Peyer's patch (tissue), 4 donors: ENCODE measurements at regions not wholly inside any gene's neighbourhood (a gene's known extent, or its start where the extent isn't known, plus 50 kb on each side); places are given as distances from the start of the nearest gene placed in this dataset.
"Not testable (repeated sequence)": the region's sequence is repeated elsewhere in the genome, so short reads cannot be mapped to it uniquely, and the experiment has no call there.

Experiments used
- DNase-seq, 3 donors: peaks; one replicate each; pipeline ENCODE4 v3.0.0-alpha.2; 2017 to 2019
- H3K27ac ChIP-seq, 4 donors: fragments of 200-600 bp; sonication (generic); one replicate each; pipeline ENCODE4 v1.5.1; 2016 to 2019
- H3K27me3 ChIP-seq, 2 donors: fragments of 200-600 bp; sonication (generic); one replicate each; pipeline ENCODE4 v1.5.1; 2019
- H3K36me3 ChIP-seq, 3 donors: fragments of 200-600 bp; sonication (generic); one replicate each; pipeline ENCODE4 v1.5.1; 2016 to 2019
- H3K4me1 ChIP-seq, 4 donors: fragments of 200-600 bp; sonication (generic); one replicate each; pipeline ENCODE4 v1.5.1; 2016 to 2019
- H3K4me3 ChIP-seq, 4 donors: fragments of 200-600 bp; sonication (generic); 1 replicate in 3 of 4; 2 replicates in 1 of 4; pipeline ENCODE4 v1.5.1; 2016 to 2019; ENCODE audit warnings: mild to moderate bottlenecking in 1 of 4
- H3K9me3 ChIP-seq, 4 donors: fragments of 200-600 bp; sonication (generic); one replicate each; pipeline ENCODE4 v1.5.1; 2016 to 2019; ENCODE audit warnings: mild to moderate bottlenecking in 1 of 4
- CTCF ChIP-seq, 6 experiments: fragments of 450-650 bp in 4 of 6; fragments of 200-600 bp in 2 of 6; sonication (generic) in 1 of 6; IDR thresholded peaks; one replicate each; pipeline ENCODE4 v1.5.1; 2017 to 2019; ENCODE audit warnings: antibody characterized with exemption in 6 of 6, mild to moderate bottlenecking in 3 of 6, moderate library complexity in 1 of 6
- POLR2A ChIP-seq, 2 donors: fragments of 450-650 bp; IDR thresholded peaks; one replicate each; pipeline ENCODE4 v1.5.1; 2017; ENCODE audit warnings: antibody characterized with exemption in 2 of 2, mild to moderate bottlenecking in 2 of 2, moderate library complexity in 2 of 2

- H3K27ac ChIP-seq = no peak overlapping the region
- peaks cover 0 to 4% (median under 1%) of the 10 kb centered on the region in 4 donors for H3K9me3 ChIP-seq
- DNase-seq = no peak
- no peaks in the 10 kb centered on the region for H3K27me3 ChIP-seq
- H3K36me3 ChIP-seq = no peaks in the 10 kb centered on the region
- TF ChIP-seq POLR2A (IDR thresholded peaks at IDR 0.05) = no peak
- TF ChIP-seq CTCF (IDR thresholded peaks at IDR 0.05) = no peak
- H3K4me3 ChIP-seq = no peak overlapping the region
- H3K4me1 ChIP-seq = no peaks in the 10 kb centered on the region
These were observed 188.6 kb upstream of the TBL1XR1 start for GRCh38 chr3:177385831-177386301.

GRCh38 chr3:177388209-177388608 lies 190.9 kb upstream of the TBL1XR1 start:
- H3K36me3 ChIP-seq = no peaks in the 10 kb centered on the region
- TF ChIP-seq POLR2A (IDR thresholded peaks at IDR 0.05) (no peak), CTCF (IDR thresholded peaks at IDR 0.05) (no peak)
- H3K4me3 ChIP-seq = no peak overlapping the region
- no peak overlapping the region for H3K27ac ChIP-seq
- peaks cover 0 to 4% (median 0%) of the 10 kb centered on the region in 4 donors for H3K9me3 ChIP-seq
- no peak for DNase-seq
- H3K4me1 ChIP-seq = no peaks in the 10 kb centered on the region
- no peaks in the 10 kb centered on the region for H3K27me3 ChIP-seq

- not testable (repeated sequence) for H3K36me3 ChIP-seq, H3K9me3 ChIP-seq, H3K4me1 ChIP-seq, H3K27me3 ChIP-seq, DNase-seq, H3K27ac ChIP-seq
- H3K4me3 ChIP-seq = peak overlapping the region in 1 of 4 donors; percentile 21
These were observed 197.1 kb upstream of the TBL1XR1 start for GRCh38 chr3:177394231-177395024.

DNA sequence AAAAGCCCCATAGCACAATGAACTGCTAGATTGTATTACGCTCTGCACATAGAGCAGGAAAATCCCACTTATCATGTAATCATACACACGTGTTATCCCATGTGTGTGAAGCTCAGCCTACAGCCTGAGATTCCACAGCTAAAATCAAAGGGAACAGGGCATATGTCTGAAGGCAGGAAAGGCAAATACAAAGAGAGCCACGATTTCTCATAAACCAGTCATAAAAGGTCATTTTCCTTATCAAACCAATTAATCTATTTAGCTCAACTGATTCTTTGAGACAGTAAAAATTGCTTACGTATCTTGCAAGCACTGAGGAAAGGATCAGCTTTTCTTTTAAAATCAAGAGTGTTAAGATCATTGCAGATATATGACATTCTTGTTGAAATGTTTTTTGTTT lies 199.5 kb upstream of the TBL1XR1 start:
- DNase-seq = no peak
- Histone ChIP-seq H3K4me3 (no peak overlapping the region), H3K27me3 (no peaks in the 10 kb centered on the region), H3K36me3 (no peaks in the 10 kb centered on the region), H3K27ac (no peak overlapping the region), H3K9me3 (no peaks in the 10 kb centered on the region), H3K4me1 (no peaks in the 10 kb centered on the region)
- TF ChIP-seq POLR2A (IDR thresholded peaks at IDR 0.05) (no peak), CTCF (IDR thresholded peaks at IDR 0.05) (no peak)

GRCh38 chr3:177401375-177401774 lies 204.1 kb upstream of the TBL1XR1 start:
- no peak overlapping the region for H3K27ac ChIP-seq
- H3K9me3 ChIP-seq = no peaks in the 10 kb centered on the region
- H3K27me3 ChIP-seq = no peaks in the 10 kb centered on the region
- no peaks in the 10 kb centered on the region for H3K36me3 ChIP-seq
- no peak for TF ChIP-seq CTCF (IDR thresholded peaks at IDR 0.05)
- no peak for TF ChIP-seq POLR2A (IDR thresholded peaks at IDR 0.05)
- no peak for DNase-seq
- no peaks in the 10 kb centered on the region for H3K4me1 ChIP-seq
- H3K4me3 ChIP-seq = no peak overlapping the region

DNA sequence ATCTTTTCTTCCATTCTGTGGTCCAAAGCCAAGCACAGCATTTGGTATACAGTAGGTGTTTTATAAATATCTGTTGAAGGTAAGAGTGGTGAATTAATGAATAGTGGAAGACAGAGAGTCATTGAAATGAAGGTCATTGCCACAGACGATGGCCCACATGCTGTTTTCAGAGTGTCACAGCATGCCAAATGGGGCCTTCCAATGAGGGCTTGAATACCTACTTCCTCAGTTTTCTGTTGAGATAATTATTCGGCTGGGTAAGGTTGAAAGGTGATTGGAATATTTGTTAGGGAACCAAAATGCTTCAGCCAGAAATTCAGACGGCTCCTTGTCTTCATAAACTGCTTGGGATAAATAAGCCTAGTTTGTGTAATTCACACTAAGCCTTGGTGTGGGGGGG lies 205.3 kb upstream of the TBL1XR1 start:
- Histone ChIP-seq H3K9me3 (no peaks in the 10 kb centered on the region), H3K4me1 (no peaks in the 10 kb centered on the region), H3K36me3 (no peaks in the 10 kb centered on the region), H3K27ac (no peak overlapping the region), H3K27me3 (no peaks in the 10 kb centered on the region), H3K4me3 (no peak overlapping the region)
- TF ChIP-seq POLR2A (IDR thresholded peaks at IDR 0.05) (no peak), CTCF (IDR thresholded peaks at IDR 0.05) (no peak)
- DNase-seq = no peak
